H1 (cell line): ENCODE measurements at regions not wholly inside any gene's neighbourhood (a gene's known extent, or its start where the extent isn't known, plus 50 kb on each side); places are given as distances from the start of the nearest gene placed in this dataset.

Experiments used
- CTCF ChIA-PET: fragments of 300-600 bp; sonication (Branson Sonifier 250); formaldehyde crosslinking; loops from one replicate; lab custom pipeline; 2021; ENCODE audit not compliant: partially characterized antibody; lab: Charles Lee
- POLR2A ChIA-PET: fragments of 300-600 bp; sonication (Branson Sonifier 250); formaldehyde crosslinking; loops from one replicate; lab custom pipeline; 2021; ENCODE audit warnings: inconsistent platforms; ENCODE audit not compliant: partially characterized antibody; lab: Charles Lee
- DNase-seq, 2 experiments: peaks; one replicate each; pipeline versions ENCODE4 v3.0.0 to v3.0.0-alpha.2; 2010 to 2022; ENCODE audit warnings: low spot score in 2 of 2, low read depth in 1 of 2, mixed read lengths in 1 of 2
- FAIRE-seq: peaks from 2 replicates; lab custom pipeline; 2011; peaks lifted over from hg19 to GRCh38; lab: Jason Lieb, UNC
- H2AFZ ChIP-seq: 2 replicates; pipeline ENCODE4 v1.8.1; 2012; ENCODE audit warnings: low read length, inconsistent platforms
- H2AK5ac ChIP-seq: 2 replicates; pipeline ENCODE4 v1.6.1; 2013; ENCODE audit warnings: low read depth, low read length
- H2BK120ac ChIP-seq: replicated peaks from 2 replicates; pipeline ENCODE3; 2013; ENCODE audit warnings: low read depth, low read length, inconsistent platforms
- H2BK12ac ChIP-seq: 2 replicates; pipeline ENCODE4 v1.6.1; 2013; ENCODE audit warnings: low read depth, low read length
- H2BK15ac ChIP-seq: 2 replicates; pipeline ENCODE4 v1.6.1; 2013; ENCODE audit warnings: low read length
- H2BK20ac ChIP-seq: 2 replicates; pipeline ENCODE4 v1.6.1; 2013; ENCODE audit warnings: low read length
- H2BK5ac ChIP-seq: 2 replicates; pipeline ENCODE4 v1.6.1; 2013; ENCODE audit warnings: low read depth, low read length
- H3K14ac ChIP-seq: 2 replicates; pipeline ENCODE4 v1.6.1; 2013; ENCODE audit warnings: inconsistent platforms; ENCODE audit not compliant: insufficient read length
- H3K18ac ChIP-seq: 2 replicates; pipeline ENCODE4 v1.6.1; 2013; ENCODE audit warnings: low read length; ENCODE audit errors: extremely low read depth
- H3K23ac ChIP-seq: 2 replicates; pipeline ENCODE4 v1.6.1; 2013; ENCODE audit warnings: inconsistent platforms; ENCODE audit not compliant: insufficient read length
- H3K23me2 ChIP-seq: 2 replicates; pipeline ENCODE4 v1.6.1; 2013; ENCODE audit warnings: low read depth, low read length
- H3K27ac ChIP-seq: 2 replicates; pipeline ENCODE4 v1.6.1; 2011; ENCODE audit warnings: low read depth, low read length, inconsistent platforms
- H3K27me3 ChIP-seq, 4 experiments: replicated peaks in 1 of 4; 1 replicate in 1 of 4; 2 replicates in 3 of 4; pipeline versions ENCODE4 v1.6.1 to v1.8.1; 2011 to 2013; ENCODE audit warnings: low read length in 3 of 4, mild to moderate bottlenecking in 3 of 4, inconsistent platforms in 2 of 4, mixed read lengths in 2 of 4, moderate library complexity in 1 of 4; ENCODE audit not compliant: control insufficient read depth in 3 of 4, insufficient read depth in 3 of 4; ENCODE audit errors: extremely low read depth in 1 of 4
- H3K36me3 ChIP-seq, 4 experiments: 2 replicates each; pipeline versions ENCODE4 v1.6.1 to v1.8.1; 2011 to 2013; ENCODE audit warnings: mild to moderate bottlenecking in 4 of 4, low read length in 3 of 4, moderate library complexity in 2 of 4, control low read depth in 1 of 4, inconsistent platforms in 1 of 4; ENCODE audit not compliant: insufficient read depth in 4 of 4, control insufficient read depth in 2 of 4
- H3K4ac ChIP-seq: replicated peaks from 2 replicates; pipeline ENCODE3; 2013; ENCODE audit warnings: low read length, low read depth, mixed read lengths, inconsistent platforms; ENCODE audit not compliant: insufficient read length
- H3K4me1 ChIP-seq, 4 experiments: replicated peaks in 1 of 4; 1 replicate in 1 of 4; 2 replicates in 3 of 4; pipeline versions ENCODE4 v1.6.1 to v1.8.1; 2011 to 2013; ENCODE audit warnings: low read length in 3 of 4, inconsistent platforms in 2 of 4, mixed read lengths in 1 of 4; ENCODE audit not compliant: insufficient read depth in 4 of 4, control insufficient read depth in 3 of 4
- H3K4me2 ChIP-seq, 2 experiments: 2 replicates each; pipeline versions ENCODE4 v1.6.1 to v1.8.1; 2011 to 2013; ENCODE audit warnings: low read depth in 2 of 2, low read length in 2 of 2, control low read depth in 1 of 2, inconsistent platforms in 1 of 2, mild to moderate bottlenecking in 1 of 2; ENCODE audit not compliant: insufficient read depth in 1 of 2
- H3K4me3 ChIP-seq, 4 experiments: fragments of 200-600, 300-600 bp in 1 of 4; sonication (generic), shearing (Covaris generic), sonication (Bioruptor Twin) in 1 of 4; 2 replicates each; pipeline versions ENCODE4 v1.5.1 to v1.8.1; 2011 to 2016; ENCODE audit warnings: low read length in 4 of 4, low read depth in 3 of 4, control low read depth in 2 of 4, inconsistent platforms in 2 of 4, mild to moderate bottlenecking in 2 of 4, mixed read lengths in 1 of 4, moderate library complexity in 1 of 4; ENCODE audit not compliant: insufficient read depth in 2 of 4; ENCODE audit errors: extremely low read depth in 1 of 4
- H3K56ac ChIP-seq: replicated peaks from 2 replicates; pipeline ENCODE3; 2013; ENCODE audit warnings: low read depth, mild to moderate bottlenecking, mixed read lengths, low read length, inconsistent platforms; ENCODE audit not compliant: insufficient read length
- H3K79me1 ChIP-seq: 2 replicates; pipeline ENCODE4 v1.6.1; 2013; ENCODE audit warnings: low read depth, low read length, control low read depth
- H3K79me2 ChIP-seq, 2 experiments: 2 replicates each; pipeline versions ENCODE4 v1.6.1 to v1.8.1; 2012 to 2013; ENCODE audit warnings: low read length in 2 of 2, mild to moderate bottlenecking in 2 of 2, inconsistent platforms in 1 of 2; ENCODE audit not compliant: insufficient read depth in 2 of 2, control insufficient read depth in 1 of 2
- H3K9ac ChIP-seq, 4 experiments: replicated peaks in 1 of 4; 1 replicate in 1 of 4; 2 replicates in 3 of 4; pipeline versions ENCODE4 v1.6.1 to v1.8.1; 2011 to 2013; ENCODE audit warnings: low read depth in 3 of 4, low read length in 3 of 4, control low read depth in 2 of 4, mild to moderate bottlenecking in 2 of 4, moderate library complexity in 2 of 4, inconsistent platforms in 1 of 4; ENCODE audit errors: extremely low read depth in 1 of 4
- H3K9me3 ChIP-seq, 2 experiments: 2 replicates each; pipeline versions ENCODE4 v1.6.1 to v1.8.1; 2012 to 2013; ENCODE audit warnings: mild to moderate bottlenecking in 2 of 2, moderate library complexity in 2 of 2, control low read depth in 1 of 2, inconsistent platforms in 1 of 2, low read depth in 1 of 2, low read length in 1 of 2, mixed read lengths in 1 of 2; ENCODE audit not compliant: insufficient read depth in 2 of 2
- H4K20me1 ChIP-seq, 2 experiments: replicated peaks in 1 of 2; 2 replicates each; pipeline versions ENCODE3 to v1.8.1; 2011 to 2013; ENCODE audit warnings: inconsistent platforms in 2 of 2, low read length in 2 of 2, mild to moderate bottlenecking in 1 of 2; ENCODE audit not compliant: insufficient read depth in 2 of 2, control insufficient read depth in 1 of 2
- H4K5ac ChIP-seq: 2 replicates; pipeline ENCODE4 v1.6.1; 2013; ENCODE audit warnings: low read length, low read depth, mixed read lengths, inconsistent platforms; ENCODE audit not compliant: insufficient read length
- H4K8ac ChIP-seq: 2 replicates; pipeline ENCODE4 v1.8.0; 2013; ENCODE audit warnings: mild to moderate bottlenecking, moderate library complexity, low read length, inconsistent platforms; ENCODE audit not compliant: insufficient read depth; ENCODE audit errors: extremely low read depth
- H4K91ac ChIP-seq: replicated peaks from 2 replicates; pipeline ENCODE3; 2013; ENCODE audit warnings: low read length, mixed read lengths, inconsistent platforms; ENCODE audit not compliant: insufficient read length
- CBX5 ChIP-seq: fragments of 300-800, 300-1000 bp; sonication (generic); IDR thresholded peaks from 2 replicates; pipeline ENCODE4 v1.7.1; 2016; ENCODE audit warnings: antibody characterized with exemption, low read length, low read depth
- CHD2 ChIP-seq: IDR thresholded peaks from 2 replicates; pipeline ENCODE4 v1.6.1; 2012; ENCODE audit warnings: low read length, improper control_type of control experiment
- EGR1 ChIP-seq: IDR thresholded peaks from 2 replicates; pipeline ENCODE4 v1.6.1; 2011; ENCODE audit warnings: low read depth, low read length, borderline replicate concordance
- JUN ChIP-seq: IDR thresholded peaks from 2 replicates; pipeline ENCODE4 v1.6.1; 2011; ENCODE audit warnings: low read depth, mild to moderate bottlenecking, improper control_type of control experiment, low read length
- KDM1A ChIP-seq: fragments of 200-600, 300-600 bp; sonication (generic); IDR thresholded peaks from 2 replicates; pipeline ENCODE4 v1.7.1; 2016; ENCODE audit warnings: mild to moderate bottlenecking, low read length, borderline replicate concordance
- KDM4A ChIP-seq: IDR thresholded peaks from one replicate; pipeline ENCODE4 v1.7.1; 2012; ENCODE audit warnings: low read depth, mild to moderate bottlenecking, moderate library complexity, low read length, inconsistent platforms; ENCODE audit not compliant: severe bottlenecking
- MAFK ChIP-seq: IDR thresholded peaks from 2 replicates; pipeline ENCODE4 v1.6.1; 2012; ENCODE audit warnings: low read depth, mild to moderate bottlenecking, improper control_type of control experiment, low read length
- NANOG ChIP-seq: IDR thresholded peaks from 2 replicates; pipeline ENCODE4 v1.6.1; 2011; ENCODE audit warnings: low read length, low read depth, mild to moderate bottlenecking, inconsistent platforms; ENCODE audit not compliant: insufficient read depth, poor library complexity, severe bottlenecking
- NRF1 ChIP-seq: IDR thresholded peaks from 2 replicates; pipeline ENCODE4 v1.6.1; 2011; ENCODE audit warnings: mild to moderate bottlenecking, low read depth, low read length, improper control_type of control experiment
- POLR2A ChIP-seq, 2 experiments: IDR thresholded peaks; 1 replicate in 1 of 2; 2 replicates in 1 of 2; pipeline ENCODE4 v1.6.1; 2011; ENCODE audit warnings: low read depth in 2 of 2, low read length in 2 of 2, mild to moderate bottlenecking in 2 of 2; ENCODE audit errors: control extremely low read depth in 1 of 2
- RFX5 ChIP-seq: IDR thresholded peaks from 2 replicates; pipeline ENCODE4 v1.6.1; 2011; ENCODE audit warnings: low read depth, low read length, improper control_type of control experiment, borderline replicate concordance
- SP4 ChIP-seq: IDR thresholded peaks from 2 replicates; pipeline ENCODE4 v1.6.1; 2012; ENCODE audit warnings: low read length, inconsistent platforms
- SUZ12 ChIP-seq: fragments of 200-600 bp; sonication (generic); IDR thresholded peaks from 2 replicates; pipeline ENCODE4 v1.6.1; 2012; ENCODE audit warnings: mild to moderate bottlenecking, inconsistent platforms, low read length, moderate library complexity, mixed read lengths
- TAF7 ChIP-seq: optimal IDR thresholded peaks from 2 replicates; pipeline ENCODE3; 2011; ENCODE audit warnings: low read depth, mild to moderate bottlenecking, inconsistent platforms, low read length, moderate library complexity, borderline replicate concordance
- TEAD4 ChIP-seq: IDR thresholded peaks from 2 replicates; pipeline ENCODE4 v1.6.1; 2012; ENCODE audit warnings: low read depth, low read length, inconsistent platforms, mixed read lengths
- WGBS, 2 experiments: shearing (Covaris generic) in 1 of 2; methylation state at CpG; one replicate each; pipeline versions ENCODE4 v1.1.6 to v1.1.7; 2013 to 2015; ENCODE audit warnings: low lambda C conversion rate in 2 of 2, mixed read lengths in 2 of 2, inconsistent platforms in 1 of 2, low coverage in 1 of 2, missing lambda C conversion rate in 1 of 2; ENCODE audit not compliant: insufficient replicate concordance in 2 of 2, insufficient coverage in 1 of 2, insufficient read length in 1 of 2; ENCODE audit errors: extremely low coverage in 1 of 2, missing lambda C conversion rate in 1 of 2; 5-methylcytosine and 5-hydroxymethylcytosine counted together
- TF ChIP-seq, protein P1 (sequence below): IDR thresholded peaks from 2 replicates; pipeline ENCODE4 v1.6.1; 2011; ENCODE audit warnings: low read depth, mild to moderate bottlenecking, low read length; ENCODE audit not compliant: insufficient read depth

DNA sequence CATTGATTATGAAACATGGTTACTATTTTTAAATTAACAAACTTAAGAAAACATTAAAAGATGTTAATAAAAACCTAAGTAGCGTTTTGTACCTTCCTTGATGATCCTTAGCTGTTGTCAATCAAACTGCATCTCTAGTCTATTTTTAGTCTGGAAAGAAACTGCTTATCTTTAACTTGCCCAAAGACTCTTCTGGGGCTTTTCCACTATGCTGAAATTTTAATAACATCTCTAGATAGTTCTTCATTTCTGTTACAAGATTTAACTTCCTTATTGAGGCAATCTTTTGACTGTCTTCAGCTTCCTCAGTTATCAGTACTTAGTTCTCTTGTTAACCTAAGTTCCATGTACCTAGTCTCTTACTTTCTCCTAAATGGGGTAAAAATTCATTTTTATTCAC, 135.9 kb upstream of the HMCN1 start:
- H3K14ac ChIP-seq: no peak overlapping the region
- H3K4me2 ChIP-seq: no peak overlapping the region
- H3K4ac ChIP-seq: no peak overlapping the region
- no peak overlapping the region for H2BK120ac ChIP-seq
- H3K18ac ChIP-seq: no peak overlapping the region
- H3K27ac ChIP-seq: no peak overlapping the region
- H2BK5ac ChIP-seq: no peak overlapping the region
- no peaks in the 10 kb centered on the region for H3K27me3 ChIP-seq
- FAIRE-seq (no peak), DNase-seq (no peak)
- no peaks in the 10 kb centered on the region for H4K20me1 ChIP-seq
- no peaks in the 10 kb centered on the region; the same call in 1 of the 2 replicates for H3K79me1 ChIP-seq
- ChIA-PET CTCF (interaction anchor here (0.8 to 2.1 kb wide), 6 partner anchors 11 to 280 kb away, joined by 3 to 14 read pairs (median 4); no protein-coding TSS in a partner anchor), POLR2A (no interaction called here)
- no peak overlapping the region for H4K8ac ChIP-seq
- no peak overlapping the region for H2AK5ac ChIP-seq
- no peaks in the 10 kb centered on the region for H3K36me3 ChIP-seq
- no peaks in the 10 kb centered on the region for H3K9me3 ChIP-seq
- H3K23ac ChIP-seq: no peak overlapping the region
- 90% methylated on average over 1 of the region's 1 CpG; no CpG with 5 or more reads in 1 of the 2 experiments for WGBS, 2 experiments
- H3K56ac ChIP-seq: no peak overlapping the region
- H3K4me1 ChIP-seq: no peaks in the 10 kb centered on the region
- H3K9ac ChIP-seq: no peak overlapping the region
- H2BK15ac ChIP-seq: no peak overlapping the region
- no peak overlapping the region for H3K4me3 ChIP-seq
- no peaks in the 10 kb centered on the region for H3K79me2 ChIP-seq
- H2BK20ac ChIP-seq: no peak overlapping the region
- no peak overlapping the region for H4K5ac ChIP-seq
- no peaks in the 10 kb centered on the region for H3K23me2 ChIP-seq
- no peak overlapping the region for H2BK12ac ChIP-seq
- no peak overlapping the region for H2AFZ ChIP-seq
- no peak overlapping the region for H4K91ac ChIP-seq
- TF ChIP-seq KDM4A (no peak), NANOG (no peak), SP4 (no peak), NRF1 (no peak), EGR1 (no peak), CBX5 (no peak), POLR2A (IDR thresholded peaks at IDR 0.05; ENCODE audit: control extremely low read depth in 1 of 2, low read depth in 2 of 2, low read length in 2 of 2) (no peak), MAFK (no peak), TAF7 (no peak), RFX5 (no peak), TEAD4 (no peak), SUZ12 (no peak), KDM1A (no peak), CHD2 (no peak), JUN (no peak)
- TF ChIP-seq, protein P1, sequence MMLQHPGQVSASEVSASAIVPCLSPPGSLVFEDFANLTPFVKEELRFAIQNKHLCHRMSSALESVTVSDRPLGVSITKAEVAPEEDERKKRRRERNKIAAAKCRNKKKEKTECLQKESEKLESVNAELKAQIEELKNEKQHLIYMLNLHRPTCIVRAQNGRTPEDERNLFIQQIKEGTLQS: no peak
